Brain microvascular endothelial cell (primary cell): ENCODE measurements at regions not wholly inside any gene's neighbourhood (a gene's known extent, or its start where the extent isn't known, plus 50 kb on each side); places are given as distances from the start of the nearest gene placed in this dataset.
"Not testable (repeated sequence)": the region's sequence is repeated elsewhere in the genome, so short reads cannot be mapped to it uniquely, and the experiment has no call there.

Source experiments
- DNase-seq: peaks from one replicate; pipeline ENCODE4 v3.0.0-alpha.2; 2020
- H3K27ac ChIP-seq: fragments of 250-450 bp; sonication (Bioruptor Pico); 2 replicates; pipeline ENCODE4 v1.5.1; 2020; ENCODE audit warnings: mild to moderate bottlenecking, moderate library complexity
- H3K27me3 ChIP-seq: fragments of 250-450 bp; sonication (Bioruptor Pico); replicated peaks from 2 replicates; pipeline ENCODE4 v1.5.1; 2020; ENCODE audit warnings: mild to moderate bottlenecking
- H3K36me3 ChIP-seq: fragments of 250-450 bp; sonication (Bioruptor Pico); replicated peaks from 2 replicates; pipeline ENCODE4 v1.5.1; 2020; ENCODE audit warnings: mild to moderate bottlenecking
- H3K4me3 ChIP-seq: 2 replicates; pipeline ENCODE4 v1.5.1; 2011; ENCODE audit warnings: low read depth, mild to moderate bottlenecking, control low read depth, low read length, moderate library complexity
- CTCF ChIP-seq: IDR thresholded peaks from 2 replicates; pipeline ENCODE4 v1.5.1; 2011; ENCODE audit warnings: low read depth, mild to moderate bottlenecking, moderate library complexity, low read length, control low read depth, inconsistent platforms; ENCODE audit errors: missing control alignments
- in situ Hi-C: cut with HindIII; loops from 2 replicates; pipeline ENCODE4 v1.10.0; 2017; ENCODE audit warnings: low sequenced_read_pairs, low pct_ligation_motif_present

DNA sequence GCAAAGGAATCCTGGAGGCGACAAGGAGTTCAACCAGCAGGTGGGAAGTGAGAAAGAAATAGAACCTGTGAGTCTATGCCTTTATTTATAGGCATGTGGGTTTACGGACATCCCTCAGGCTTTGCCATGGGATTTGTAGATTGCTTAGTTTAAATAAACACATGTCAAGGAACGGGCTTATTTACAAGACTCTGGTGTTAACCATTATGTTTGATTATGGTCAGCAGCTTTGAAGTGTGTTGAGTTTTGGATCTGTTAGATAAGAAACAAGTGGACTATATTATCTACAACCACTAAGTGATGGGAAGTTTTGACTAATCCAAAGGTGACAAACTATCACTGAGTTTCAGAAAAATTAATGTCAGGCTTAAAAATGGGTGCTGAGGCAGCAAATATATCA lies 143.2 kb downstream of the SLITRK5 start:
- no peaks in the 10 kb centered on the region for H3K36me3 ChIP-seq
- no peak overlapping the region for H3K4me3 ChIP-seq
- no peaks in the 10 kb centered on the region for H3K27me3 ChIP-seq
- DNase-seq = no peak
- in situ Hi-C loops = no loop called here
- no peak overlapping the region for H3K27ac ChIP-seq
- no peak for TF ChIP-seq CTCF

- H3K36me3 ChIP-seq = no peaks in the 10 kb centered on the region
- H3K27ac ChIP-seq = no peak overlapping the region
- DNase-seq = no peak
- H3K4me3 ChIP-seq = no peak overlapping the region
- TF ChIP-seq CTCF = no peak
- in situ Hi-C loops = no loop called here
- H3K27me3 ChIP-seq = no peaks in the 10 kb centered on the region
Observed at GRCh38 chr13:87820241-87820640, 149.1 kb downstream of the SLITRK5 start.

DNA sequence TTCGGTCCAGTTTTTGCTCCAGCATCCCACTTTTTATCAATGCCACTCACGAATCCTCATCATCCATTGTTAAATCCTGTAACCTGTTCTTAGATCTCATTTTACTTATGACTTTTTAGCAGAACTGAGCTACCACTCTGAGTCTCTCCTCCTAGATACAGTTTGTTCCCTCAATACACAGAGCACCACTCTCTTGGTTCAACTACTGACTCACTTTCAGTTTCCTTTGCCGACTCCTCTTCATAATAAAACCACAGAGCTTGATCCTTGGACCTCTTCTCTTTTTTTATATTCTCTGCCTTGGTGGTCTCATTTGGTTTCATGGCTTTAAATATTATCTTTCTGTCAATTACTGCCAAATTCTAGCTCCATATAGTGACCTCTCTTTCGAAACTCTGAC lies 150.3 kb downstream of the SLITRK5 start:
- Histone ChIP-seq H3K36me3 (no peaks in the 10 kb centered on the region), H3K4me3 (no peak overlapping the region), H3K27ac (no peak overlapping the region), H3K27me3 (no peaks in the 10 kb centered on the region)
- in situ Hi-C loops = no loop called here
- no peak for DNase-seq
- no peak for TF ChIP-seq CTCF

DNA sequence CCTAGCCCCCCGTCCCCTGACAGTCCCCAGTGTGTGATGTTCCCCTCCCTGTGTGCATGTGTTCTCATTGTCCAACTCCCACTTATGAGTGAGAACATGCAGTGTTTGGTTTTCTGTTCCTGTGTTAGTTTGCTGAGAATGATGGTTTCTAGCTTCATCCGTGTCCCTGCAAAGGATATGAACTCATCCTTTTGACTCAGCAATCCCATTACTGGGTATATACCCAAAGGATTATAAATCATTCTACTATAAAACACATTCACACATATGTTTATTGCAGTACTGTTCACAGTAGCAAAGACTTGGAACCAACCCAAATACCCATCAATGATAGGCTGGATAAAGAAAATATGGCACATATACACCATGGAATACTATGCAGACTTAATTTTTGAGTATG lies 155.1 kb downstream of the SLITRK5 start:
- H3K27ac ChIP-seq, in situ Hi-C loops, H3K4me3 ChIP-seq, H3K36me3 ChIP-seq, DNase-seq, H3K27me3 ChIP-seq: not testable (repeated sequence)

- Histone ChIP-seq H3K4me3 (no peak overlapping the region), H3K27ac (no peak overlapping the region), H3K36me3 (no peaks in the 10 kb centered on the region), H3K27me3 (no peaks in the 10 kb centered on the region)
- DNase-seq = no peak
- in situ Hi-C loops = no loop called here
- no peak for TF ChIP-seq CTCF
Observed at GRCh38 chr13:87827479-87827878, 156.3 kb downstream of the SLITRK5 start.

DNA sequence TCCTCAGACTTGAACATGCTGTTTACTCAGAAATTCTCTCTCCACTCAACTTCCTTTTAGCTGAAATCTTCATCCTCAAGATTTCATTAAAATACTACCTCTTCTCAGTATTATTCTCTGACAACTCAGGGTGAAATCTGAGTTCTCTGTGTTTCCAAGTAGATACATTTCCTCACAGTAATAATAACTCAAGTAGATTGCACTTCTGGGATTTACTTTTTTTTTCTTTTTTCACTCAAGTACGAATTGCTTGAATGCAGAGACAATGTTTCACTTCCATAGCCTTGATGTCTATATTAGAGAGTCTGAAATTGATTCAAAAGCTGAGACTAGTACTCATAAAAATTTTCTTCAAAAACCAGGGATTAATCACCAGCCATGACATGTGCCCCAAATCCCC lies 166.4 kb downstream of the SLITRK5 start:
- Histone ChIP-seq H3K27ac (no peak overlapping the region), H3K4me3 (no peak overlapping the region), H3K36me3 (no peaks in the 10 kb centered on the region), H3K27me3 (no peaks in the 10 kb centered on the region)
- in situ Hi-C loops = no loop called here
- TF ChIP-seq CTCF = no peak
- no peak for DNase-seq
